Hematopoietic multipotent progenitor cell treated with erythropoietin and hydrocortisone succinate and interleukin-3 and kit ligand, for 17 days (in vitro differentiated cells): ENCODE measurements at regions not wholly inside any gene's neighbourhood (a gene's known extent, or its start where the extent isn't known, plus 50 kb on each side); places are given as distances from the start of the nearest gene placed in this dataset.
"Not testable (repeated sequence)": the region's sequence is repeated elsewhere in the genome, so short reads cannot be mapped to it uniquely, and the experiment has no call there.

ENCODE experiments used
- DNase-seq: peaks from one replicate; pipeline ENCODE4 v3.0.0-alpha.2; 2015; ENCODE audit warnings: low spot score

- DNase-seq: no peak
Measured at GRCh38 chr5:101505891-101506570, 602.9 kb upstream of the ST8SIA4 start.

- no peak for DNase-seq
Measured at GRCh38 chr5:101482931-101483330, 579.8 kb upstream of the ST8SIA4 start.

- DNase-seq: no peak
Measured at GRCh38 chr5:101473483-101473882, 570.4 kb upstream of the ST8SIA4 start.

GRCh38 chr5:101461455-101461854 lies 558.4 kb upstream of the ST8SIA4 start:
- DNase-seq: no peak

- no peak for DNase-seq
Measured at GRCh38 chr5:101458587-101458986, 555.5 kb upstream of the ST8SIA4 start.

- DNase-seq: no peak
Measured at GRCh38 chr5:101455851-101456250, 552.8 kb upstream of the ST8SIA4 start.

- DNase-seq: no peak
Measured at GRCh38 chr5:101455048-101455447, 552.0 kb upstream of the ST8SIA4 start.

GRCh38 chr5:101442281-101442680 lies 539.2 kb upstream of the ST8SIA4 start:
- DNase-seq: not testable (repeated sequence)

GRCh38 chr5:101440173-101440572 lies 537.1 kb upstream of the ST8SIA4 start:
- no peak for DNase-seq

GRCh38 chr5:101437351-101437750 lies 534.3 kb upstream of the ST8SIA4 start:
- DNase-seq: no peak

- DNase-seq: no peak
Measured at GRCh38 chr5:101435768-101436167, 532.7 kb upstream of the ST8SIA4 start.

GRCh38 chr5:101431201-101431600 lies 528.1 kb upstream of the ST8SIA4 start:
- no peak for DNase-seq

- no peak for DNase-seq
Measured at GRCh38 chr5:101430551-101430950, 527.5 kb upstream of the ST8SIA4 start.

- DNase-seq: no peak
Measured at GRCh38 chr5:101429241-101429640, 526.2 kb upstream of the ST8SIA4 start.

- no peak for DNase-seq
Measured at GRCh38 chr5:101425339-101425859, 522.3 kb upstream of the ST8SIA4 start.

- no peak for DNase-seq
Measured at GRCh38 chr5:101424530-101425175, 521.6 kb upstream of the ST8SIA4 start.

GRCh38 chr5:101418713-101419118 lies 515.6 kb upstream of the ST8SIA4 start:
- DNase-seq: no peak

- DNase-seq: no peak
Measured at GRCh38 chr5:101404531-101404930, 501.4 kb upstream of the ST8SIA4 start.

GRCh38 chr5:101393795-101394450 lies 490.8 kb upstream of the ST8SIA4 start:
- no peak for DNase-seq

GRCh38 chr5:101390151-101390908 lies 487.2 kb upstream of the ST8SIA4 start:
- DNase-seq: no peak

GRCh38 chr5:101385276-101385675 lies 482.2 kb upstream of the ST8SIA4 start:
- DNase-seq: no peak

GRCh38 chr5:101370181-101370580 lies 467.1 kb upstream of the ST8SIA4 start:
- no peak for DNase-seq
